HT-29 (cell line): ENCODE measurements at regions not wholly inside any gene's neighbourhood (a gene's known extent, or its start where the extent isn't known, plus 50 kb on each side); places are given as distances from the start of the nearest gene placed in this dataset. TPM values are rescaled to one million over a fixed set of nuclear protein-coding genes. Genes with fewer than 3 reads are reported as not detected.
"Not testable (repeated sequence)": the region's sequence is repeated elsewhere in the genome, so short reads cannot be mapped to it uniquely, and the experiment has no call there.

Source experiments
- DNase-seq: peaks from one replicate; pipeline ENCODE4 v3.0.0-alpha.2; 2015; ENCODE audit warnings: low spot score
- small RNA-seq: library from RNA; depleted of rRNA; stranded (forward); fragments of <200 nt; gene quantifications from one replicate; pipeline ENCODE3, GENCODE V24; 2014

DNA sequence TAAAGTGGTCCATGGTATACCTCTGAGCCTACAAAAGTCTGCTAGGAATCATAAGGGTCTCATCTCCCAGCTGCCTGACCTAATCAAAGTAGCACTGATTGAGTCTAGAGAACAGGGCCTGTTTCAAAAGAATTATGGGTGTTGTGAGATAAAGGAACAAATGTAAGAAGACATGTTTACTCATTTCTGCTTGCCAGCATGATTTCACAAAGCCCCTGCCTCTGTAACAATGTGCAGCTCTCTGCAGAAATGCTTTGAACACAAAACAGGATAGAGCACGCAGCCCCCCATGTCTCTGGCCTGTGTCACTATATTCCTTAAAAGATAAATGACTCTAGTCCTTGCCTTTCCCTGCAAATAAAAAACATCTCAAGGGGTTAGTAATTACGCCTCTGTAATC lies 94.7 kb upstream of the IGSF10 start:
- DNase-seq, result no peak

DNA sequence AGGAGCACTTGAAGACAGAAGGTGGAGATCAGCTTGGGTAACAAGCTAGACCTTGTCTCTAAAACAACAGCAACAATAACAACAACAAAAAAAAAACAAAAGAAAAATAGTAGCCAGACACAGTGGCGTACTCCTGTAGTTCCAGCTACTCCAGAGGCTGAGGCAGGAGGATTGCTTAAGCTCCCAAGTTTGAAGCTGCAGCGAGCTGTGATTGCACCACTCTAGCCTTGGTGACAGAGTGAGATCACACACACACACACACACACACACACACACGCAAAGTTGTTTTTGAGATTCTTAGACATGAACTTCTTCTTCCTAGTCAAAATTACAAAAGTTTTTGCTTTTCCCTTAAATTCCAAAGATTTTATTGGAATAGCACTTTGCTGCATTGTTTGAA lies 93.0 kb upstream of the IGSF10 start:
- DNase-seq, result no peak

DNA sequence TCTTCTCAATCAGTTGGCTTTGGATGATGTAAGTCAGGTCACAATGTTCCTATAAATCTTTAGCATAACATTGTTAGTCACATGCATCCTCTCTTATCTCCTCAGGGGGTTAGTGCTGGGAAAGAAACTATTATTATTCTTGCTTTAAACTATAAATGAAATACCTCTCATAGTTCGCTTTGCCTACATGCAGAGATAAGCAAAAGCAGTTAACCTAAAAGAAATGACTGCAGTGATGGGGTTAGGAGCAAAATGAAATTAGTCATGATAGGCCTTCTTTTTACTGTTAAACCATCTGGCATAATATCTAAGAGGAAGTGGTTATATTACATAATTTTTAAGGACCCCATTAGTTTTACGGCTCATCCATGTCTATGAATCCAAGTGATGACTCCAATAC lies 91.7 kb upstream of the IGSF10 start:
- DNase-seq, result no peak

DNA sequence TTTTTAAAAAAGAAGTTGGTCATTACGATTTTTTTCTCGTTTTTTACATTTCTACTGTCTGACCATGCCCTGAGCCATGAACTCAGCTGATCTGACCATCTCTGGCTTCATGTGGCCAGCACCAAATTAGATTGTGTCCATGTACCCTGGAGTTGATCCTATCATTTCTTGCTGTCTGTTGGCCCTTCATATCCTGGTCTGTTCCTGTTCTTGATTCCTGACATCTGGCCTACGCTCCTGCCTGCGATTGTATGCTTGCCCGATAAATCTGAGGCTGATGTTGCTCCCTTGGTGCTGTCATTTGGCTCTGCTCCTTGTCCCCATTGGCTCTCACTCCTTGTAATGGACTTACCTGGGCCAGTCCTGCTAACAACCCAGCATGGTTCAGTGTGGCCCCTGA lies 89.8 kb upstream of the IGSF10 start:
- DNase-seq, result no peak

DNA sequence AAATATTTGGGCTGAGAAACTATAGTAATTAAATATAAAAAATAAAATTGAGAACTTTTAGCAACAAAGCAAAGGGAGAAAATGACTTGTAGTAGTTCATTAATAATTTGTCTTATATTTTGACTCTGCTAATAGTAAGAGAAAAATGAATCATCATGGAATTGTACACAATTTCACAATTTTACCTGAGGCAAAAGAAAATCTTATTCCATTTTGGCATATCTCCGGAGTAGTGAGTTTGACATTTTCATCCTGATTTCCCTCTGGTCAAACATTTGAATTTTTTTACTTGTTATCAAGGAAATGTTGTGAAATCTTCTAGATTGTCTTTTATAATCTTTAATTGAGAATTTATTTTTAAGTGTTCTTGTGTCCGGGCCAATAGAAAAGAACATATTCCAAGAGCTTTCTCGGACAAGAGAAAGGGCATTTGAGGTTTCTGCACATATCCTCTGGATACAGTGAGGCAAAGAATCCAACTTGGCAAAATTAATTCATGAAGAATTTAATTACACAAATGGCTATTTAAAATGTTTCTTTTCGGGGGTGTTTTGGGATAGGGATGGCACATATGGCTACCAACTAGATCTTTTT lies 89.3 kb upstream of the IGSF10 start:
- no peak for DNase-seq

DNA sequence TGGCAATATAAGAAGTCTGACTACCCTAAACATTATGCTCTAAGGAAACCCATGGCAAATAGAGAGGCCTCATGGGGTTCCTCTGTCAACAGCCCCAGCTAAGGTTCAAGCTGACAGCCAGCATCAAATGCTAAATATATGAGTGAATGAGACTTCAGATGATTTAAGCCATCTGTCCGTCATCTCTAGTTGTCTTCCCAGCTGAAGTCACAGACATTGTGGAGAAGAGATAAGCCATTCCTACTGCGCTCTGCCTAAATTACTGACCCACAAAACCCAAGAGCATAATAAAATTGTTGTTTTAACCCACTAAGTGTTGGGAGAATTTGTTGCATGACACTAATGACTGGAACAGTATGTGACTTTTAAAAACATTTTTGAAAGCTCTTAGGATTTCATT lies 87.3 kb upstream of the IGSF10 start:
- DNase-seq, result no peak

DNA sequence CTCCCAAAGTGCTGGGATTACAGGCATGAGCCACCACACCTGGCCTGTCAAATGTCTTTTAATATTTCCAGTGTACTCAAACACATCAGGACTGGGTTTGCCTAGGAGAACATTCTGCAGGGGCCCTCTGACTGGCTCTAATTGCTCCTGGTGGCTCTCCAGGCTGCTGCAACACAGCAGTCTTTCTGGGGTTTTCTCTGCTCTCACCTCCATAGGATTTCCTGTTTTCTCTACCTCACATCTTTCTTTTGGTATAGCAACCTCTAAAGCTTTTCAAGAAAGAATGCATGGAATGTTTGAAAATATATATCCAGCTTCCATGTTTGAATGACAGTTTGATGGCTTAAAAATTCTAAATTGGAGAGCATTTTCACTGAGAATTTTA lies 83.3 kb upstream of the IGSF10 start:
- no peak for DNase-seq

DNA sequence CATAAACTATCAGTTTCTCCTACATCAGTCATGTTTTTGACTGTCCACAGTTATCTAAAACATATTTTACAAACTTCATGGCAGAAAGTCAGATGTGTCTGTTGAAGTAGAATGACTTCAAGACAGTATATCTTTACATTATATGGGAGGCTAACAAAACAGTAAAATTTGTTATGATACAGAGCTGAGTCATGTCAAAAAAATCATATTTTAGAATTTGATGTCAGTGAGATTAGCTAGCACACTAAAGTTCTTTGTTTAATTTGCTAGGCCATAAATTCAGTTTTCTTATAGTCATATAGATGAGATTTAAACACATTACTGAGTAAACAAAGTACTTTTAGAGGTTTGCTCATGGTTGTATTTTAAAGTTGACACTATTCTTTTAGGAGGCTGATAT lies 80.3 kb upstream of the IGSF10 start:
- DNase-seq, result peak; percentile 5

DNA sequence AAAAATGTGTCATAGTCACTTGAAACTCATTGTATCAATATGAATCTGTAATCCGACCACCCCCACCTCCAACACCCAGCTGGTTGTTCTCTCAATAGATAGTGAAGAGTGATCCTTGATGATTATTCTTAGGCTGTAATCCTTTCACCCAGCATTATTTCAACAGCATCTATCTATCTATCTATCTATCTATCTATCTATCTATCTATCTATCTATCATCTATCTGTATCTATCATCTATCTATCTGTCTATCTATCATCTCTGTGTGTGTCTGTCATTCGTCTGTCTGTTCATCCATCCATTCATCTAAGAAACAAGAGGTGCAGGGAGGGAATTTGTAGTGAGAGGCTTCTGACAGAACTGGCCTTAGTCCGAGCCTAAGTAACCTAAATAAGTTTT lies 78.7 kb upstream of the IGSF10 start:
- DNase-seq, result no peak

DNA sequence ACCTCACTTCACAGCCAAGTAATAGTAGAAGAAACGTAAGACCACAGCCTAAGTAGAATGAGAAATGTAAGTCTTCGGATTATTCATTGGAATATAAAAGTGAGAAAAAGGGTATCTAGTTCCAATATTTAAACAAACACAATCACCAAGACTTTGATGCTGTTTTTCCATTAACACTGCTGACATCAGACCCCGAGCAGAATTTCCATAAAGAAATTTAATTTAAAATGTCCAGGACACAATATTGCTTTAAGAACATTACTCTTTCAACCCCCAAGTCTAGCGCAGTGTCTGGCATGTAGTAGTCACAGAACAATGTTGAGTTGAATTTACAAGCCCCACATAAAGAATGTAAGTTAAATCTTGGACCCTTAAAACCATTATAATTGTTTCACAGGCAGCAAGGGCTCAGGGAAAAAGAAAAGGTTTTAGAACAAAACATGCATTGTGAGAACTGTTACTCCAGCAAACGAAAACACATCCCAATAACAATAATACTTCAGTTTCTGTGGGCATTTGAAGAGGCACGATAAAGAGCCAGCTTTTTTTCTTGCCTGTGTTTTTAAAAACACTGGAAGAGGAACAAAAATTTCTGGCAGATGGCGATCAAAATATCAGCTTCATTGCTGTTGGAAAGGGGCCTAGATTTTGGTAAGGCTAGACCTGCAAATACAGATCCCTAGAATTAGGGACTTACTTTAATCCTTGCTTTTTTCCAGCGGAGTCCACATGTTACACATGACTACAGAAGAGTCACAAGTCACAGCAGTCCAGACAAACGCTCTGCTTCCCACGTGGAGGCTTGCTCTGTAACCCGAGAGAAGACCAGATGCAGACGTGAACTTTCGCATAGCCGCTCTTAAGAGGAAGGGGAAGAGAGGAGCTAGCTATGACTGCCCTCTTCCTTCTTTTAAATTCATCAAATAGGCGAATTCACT lies 77.9 kb upstream of the IGSF10 start:
- no peak for DNase-seq

DNA sequence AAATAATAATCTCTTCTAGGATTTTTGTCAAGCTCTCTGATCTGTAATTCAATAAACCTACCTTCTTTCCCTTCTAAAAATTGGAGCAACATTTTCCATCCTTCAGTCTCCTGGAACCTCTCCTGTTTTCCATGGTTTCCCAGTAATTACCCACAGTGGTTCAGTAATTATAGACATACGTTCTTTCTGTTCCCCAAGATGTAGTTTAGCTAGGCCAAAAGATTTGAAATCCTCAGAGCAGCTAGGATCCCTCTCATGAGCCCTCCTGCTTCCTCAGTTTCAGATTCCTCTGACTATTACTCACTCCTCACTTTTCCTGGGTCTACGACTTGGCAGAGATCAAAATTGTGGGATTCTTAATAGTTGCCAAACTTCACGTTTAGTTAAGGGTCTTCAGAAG lies 76.9 kb upstream of the IGSF10 start:
- DNase-seq, result no peak

DNA sequence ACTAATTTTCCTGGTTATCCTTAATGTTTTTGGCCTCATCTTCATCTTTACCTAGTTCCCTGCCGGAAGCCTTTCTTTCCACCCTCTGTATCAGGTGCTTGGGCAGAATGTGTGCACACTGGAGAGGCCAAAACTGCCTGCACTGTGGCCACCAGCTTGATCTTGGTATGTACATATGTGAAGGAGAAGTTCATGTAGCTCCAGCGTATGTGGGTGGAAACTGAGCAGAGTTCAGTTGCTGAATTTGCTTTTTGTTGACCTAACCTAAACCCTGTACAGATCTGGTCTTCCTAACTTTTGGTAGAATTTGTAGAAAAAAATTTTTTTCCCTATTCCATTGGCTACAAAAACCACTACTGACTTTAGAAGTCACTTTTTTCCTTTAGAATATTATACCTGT lies 65.9 kb upstream of the IGSF10 start:
- no peak for DNase-seq

DNA sequence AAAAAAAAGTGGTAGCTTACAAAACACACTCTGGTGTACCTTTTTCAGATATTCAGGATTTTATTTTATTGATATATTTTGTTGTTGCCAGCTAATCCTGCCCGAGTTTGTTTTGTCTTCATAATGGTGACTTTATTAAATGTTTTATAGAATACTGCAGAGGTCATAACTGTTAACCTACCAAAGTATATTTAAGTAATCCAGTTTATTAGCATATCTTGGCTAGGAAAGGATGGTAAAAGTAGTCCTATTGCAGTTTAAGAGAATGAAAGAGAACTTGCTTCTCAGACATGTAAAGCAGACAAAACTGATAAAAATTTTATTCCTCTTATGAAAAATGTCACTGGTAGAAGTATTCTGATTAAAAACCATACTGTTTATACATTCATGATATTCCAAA lies 59.2 kb upstream of the IGSF10 start:
- no peak for DNase-seq

DNA sequence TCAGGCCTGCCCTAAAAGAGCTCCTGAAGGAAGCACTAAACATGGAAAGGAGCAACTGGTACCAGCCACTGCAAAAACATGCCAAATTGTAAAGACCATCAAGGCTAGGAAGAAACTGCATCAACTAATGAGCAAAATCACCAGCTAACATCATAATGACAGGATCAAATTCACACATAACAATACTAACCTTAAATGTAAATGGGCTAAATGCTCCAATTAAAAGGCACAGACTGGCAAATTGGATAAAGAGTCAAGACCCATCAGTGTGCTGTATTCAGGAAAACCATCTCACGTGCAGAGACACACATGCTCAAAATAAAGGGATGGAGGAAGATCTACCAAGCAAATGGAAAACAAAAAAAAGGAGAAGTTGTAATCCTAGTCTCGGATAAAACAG lies 50.6 kb upstream of the IGSF10 start:
- DNase-seq, result not testable (repeated sequence)

Small RNA genes lying in the stretch of these regions (small RNA-seq; reads per million reads assigned to genes)
- not detected for gene MIR5186
